ENCODE measurements at regions not wholly inside any gene's neighbourhood (a gene's known extent, or its start where the extent isn't known, plus 50 kb on each side); places are given as distances from the start of the nearest gene placed in this dataset.

DNA sequence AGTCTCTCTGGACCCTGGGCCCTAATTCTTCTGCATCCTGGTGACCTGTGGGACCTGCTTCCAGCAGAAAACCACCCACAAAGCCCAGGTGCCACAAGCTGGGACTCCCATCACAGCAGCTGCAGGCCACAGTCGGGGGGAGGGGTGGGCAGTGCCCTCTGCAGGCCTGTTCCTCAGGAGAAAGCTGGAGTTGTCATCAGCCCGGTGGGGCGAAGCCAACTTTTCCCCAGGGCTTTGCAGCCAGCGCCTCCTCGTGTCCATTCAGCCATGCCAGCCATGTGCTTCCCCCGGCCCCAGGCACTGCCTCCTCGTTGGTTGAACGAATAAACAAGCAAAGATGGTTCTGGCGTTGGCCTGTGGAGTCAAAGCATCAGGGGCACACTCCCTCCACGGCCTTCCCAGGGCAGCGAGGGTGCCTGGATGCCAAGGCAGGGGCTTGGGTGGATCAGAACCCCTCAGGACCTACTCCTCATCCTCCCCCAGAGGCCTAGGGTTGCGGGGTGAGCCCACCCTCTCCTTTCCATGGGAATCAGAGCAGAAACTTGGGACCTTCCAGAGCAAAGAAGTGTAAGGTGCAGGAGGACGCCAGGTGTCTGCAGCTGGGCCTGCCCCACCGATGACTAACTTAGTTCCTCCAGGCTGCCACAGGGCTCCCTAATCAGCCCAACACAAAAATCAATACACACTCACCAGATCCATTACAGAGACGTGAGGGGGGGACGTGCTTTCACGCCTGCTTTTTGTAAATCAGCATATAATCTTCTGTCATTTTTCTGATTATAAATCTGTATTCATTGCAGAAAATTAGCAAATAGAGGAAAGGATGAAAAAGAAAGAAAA lies 75.7 kb upstream of the RAB6C start:
- no peak overlapping the region for H3K27ac ChIP-seq
- TF ChIP-seq CTCF (IDR thresholded peaks at IDR 0.05) (no peak), POLR2A (IDR thresholded peaks at IDR 0.05) (no peak)
- WGBS, 2 donors: 87% methylated on average over 17 of the region's 17 CpGs

GRCh38 chr2:129904532-129905446 lies 74.7 kb upstream of the RAB6C start:
- Histone ChIP-seq H3K27ac (no peak overlapping the region), H3K36me3 (ENCODE audit: low read depth, missing control alignments) (no peaks in the 10 kb centered on the region), H3K4me1 (no peaks in the 10 kb centered on the region), H3K9me3 (no peaks in the 10 kb centered on the region), H3K27me3 (no peaks in the 10 kb centered on the region), H3K4me3 (no peak overlapping the region)
- WGBS, 2 donors: 82 to 85% methylated on average over 13 to 20 of the region's 20 CpGs
- TF ChIP-seq CTCF (IDR thresholded peaks at IDR 0.05): no peak
- no peak for TF ChIP-seq POLR2A (IDR thresholded peaks at IDR 0.05)
- intact Hi-C loops (cut with DNase I; ENCODE audit: low total_unique reads): no loop called here
- DNase-seq: no peak

More for the DNA sequence above, 75.7 kb upstream of the RAB6C start:
- Histone ChIP-seq H3K4me3 (no peak overlapping the region), H3K36me3 (ENCODE audit: low read depth, missing control alignments) (no peaks in the 10 kb centered on the region), H3K9me3 (no peaks in the 10 kb centered on the region), H3K27me3 (no peaks in the 10 kb centered on the region), H3K4me1 (no peaks in the 10 kb centered on the region)
- DNase-seq: no peak
- intact Hi-C loops (cut with DNase I; ENCODE audit: low total_unique reads): no loop called here

DNA sequence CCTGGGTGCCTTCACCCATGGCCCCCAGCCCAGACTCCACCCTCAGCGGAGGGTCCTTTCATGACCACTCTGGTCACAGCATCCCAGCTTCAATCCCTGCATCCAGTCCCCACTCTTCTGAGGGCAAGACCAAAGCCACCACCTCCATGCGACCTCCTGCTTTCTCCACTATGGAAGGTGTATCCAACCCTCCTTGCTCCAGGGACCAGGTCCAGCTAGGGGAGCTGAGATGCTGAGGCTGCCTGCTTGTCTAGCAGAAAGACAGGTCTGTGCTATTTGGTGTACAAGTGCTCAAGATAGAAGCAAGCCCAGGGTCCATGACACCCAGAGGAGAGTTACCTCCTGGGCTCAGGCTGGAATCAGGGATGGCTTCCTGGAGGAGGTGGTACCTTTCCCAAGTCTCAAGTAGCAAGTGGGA lies 73.8 kb upstream of the RAB6C start:
- no peak for DNase-seq
- H3K4me3 ChIP-seq: no peak overlapping the region

GRCh38 chr2:129906139-129906860 lies 73.2 kb upstream of the RAB6C start:
- TF ChIP-seq CTCF (IDR thresholded peaks at IDR 0.05) (no peak), POLR2A (IDR thresholded peaks at IDR 0.05) (no peak)
- 69 to 77% methylated on average over 10 to 13 of the region's 13 CpGs for WGBS, 2 donors
- Histone ChIP-seq H3K27ac (no peak overlapping the region), H3K4me1 (no peaks in the 10 kb centered on the region), H3K27me3 (no peaks in the 10 kb centered on the region), H3K36me3 (ENCODE audit: low read depth, missing control alignments) (no peaks in the 10 kb centered on the region), H3K4me3 (no peak overlapping the region), H3K9me3 (no peaks in the 10 kb centered on the region)
- DNase-seq: no peak
- intact Hi-C loops (cut with DNase I; ENCODE audit: low total_unique reads): no loop called here

More for the DNA sequence above, 73.8 kb upstream of the RAB6C start:
- intact Hi-C loops (cut with DNase I; ENCODE audit: low total_unique reads): no loop called here
- Histone ChIP-seq H3K36me3 (ENCODE audit: low read depth, missing control alignments) (no peaks in the 10 kb centered on the region), H3K27me3 (no peaks in the 10 kb centered on the region), H3K4me1 (no peaks in the 10 kb centered on the region), H3K27ac (no peak overlapping the region), H3K9me3 (no peaks in the 10 kb centered on the region)
- TF ChIP-seq POLR2A (IDR thresholded peaks at IDR 0.05): no peak
- TF ChIP-seq CTCF (IDR thresholded peaks at IDR 0.05): no peak
- 100% methylated on average over 2 of the region's 2 CpGs for WGBS, 2 donors

Data from testis (tissue), 2 donors.